HG03066 (cell line): ENCODE measurements at regions not wholly inside any gene's neighbourhood (a gene's known extent, or its start where the extent isn't known, plus 50 kb on each side); places are given as distances from the start of the nearest gene placed in this dataset.
"Not testable (repeated sequence)": the region's sequence is repeated elsewhere in the genome, so short reads cannot be mapped to it uniquely, and the experiment has no call there.

Experiments used
- ATAC-seq: cut with Tn5 transposase; IDR thresholded peaks from one replicate; pipeline ENCODE4 v1.9.1; 2021; ENCODE audit warnings: low read depth; ENCODE audit not compliant: unreplicated experiment

DNA sequence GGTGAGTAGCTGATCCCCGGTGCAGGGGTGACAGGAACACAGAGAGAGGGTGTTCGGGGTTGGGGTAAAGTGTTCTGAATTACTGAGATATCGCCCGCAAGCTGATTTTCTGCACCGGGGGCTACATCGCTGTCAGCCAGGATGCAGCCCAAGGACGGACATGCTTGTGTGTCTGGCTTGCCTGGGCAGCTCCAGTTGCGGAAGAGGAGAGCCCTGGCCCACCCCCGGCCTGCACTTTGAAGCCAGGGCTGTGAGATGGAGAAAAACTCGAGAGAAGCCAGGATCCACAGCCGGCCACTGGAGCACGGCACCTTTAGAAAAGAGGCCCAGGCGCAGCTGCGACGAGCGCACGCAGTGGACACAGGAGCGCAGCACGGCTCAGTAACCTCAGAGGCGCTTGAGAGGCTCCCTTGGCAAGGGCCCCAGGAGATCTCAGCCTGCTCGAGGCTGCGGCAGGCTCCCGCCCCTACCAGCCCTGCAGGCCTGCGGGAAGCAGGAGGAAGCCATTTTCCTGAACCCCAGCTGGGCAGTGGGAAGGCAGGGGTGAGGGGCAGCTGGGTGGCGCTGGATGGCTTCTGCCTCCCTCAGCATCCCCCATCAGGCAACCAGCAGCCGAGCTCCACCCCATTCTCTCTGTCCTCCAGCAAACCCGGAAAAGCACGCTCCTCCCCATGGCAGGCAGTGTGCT lies 59.2 kb downstream of the C9orf50 start:
- ATAC-seq = no peak

DNA sequence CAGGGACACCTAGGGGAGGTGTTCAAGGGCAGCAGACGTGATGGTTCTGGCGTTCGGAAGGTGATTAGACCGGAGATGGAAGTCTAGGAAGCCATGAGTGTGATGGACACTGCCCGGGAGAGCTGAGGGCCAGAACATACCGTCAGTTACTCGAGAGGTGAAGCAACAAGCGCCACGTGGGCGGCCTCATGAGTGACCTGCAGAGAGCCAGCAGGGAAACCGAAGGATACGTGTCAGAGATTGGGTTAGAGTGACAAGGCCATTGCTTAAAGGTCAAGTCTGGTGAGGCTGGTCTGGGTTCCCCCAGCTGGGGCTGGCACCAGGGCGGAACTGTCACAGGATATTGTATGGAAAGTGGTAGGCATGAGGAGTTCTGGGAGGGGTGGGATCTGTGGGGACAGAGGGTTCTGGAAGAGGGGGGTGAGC lies 60.0 kb downstream of the C9orf50 start:
- no peak for ATAC-seq

DNA sequence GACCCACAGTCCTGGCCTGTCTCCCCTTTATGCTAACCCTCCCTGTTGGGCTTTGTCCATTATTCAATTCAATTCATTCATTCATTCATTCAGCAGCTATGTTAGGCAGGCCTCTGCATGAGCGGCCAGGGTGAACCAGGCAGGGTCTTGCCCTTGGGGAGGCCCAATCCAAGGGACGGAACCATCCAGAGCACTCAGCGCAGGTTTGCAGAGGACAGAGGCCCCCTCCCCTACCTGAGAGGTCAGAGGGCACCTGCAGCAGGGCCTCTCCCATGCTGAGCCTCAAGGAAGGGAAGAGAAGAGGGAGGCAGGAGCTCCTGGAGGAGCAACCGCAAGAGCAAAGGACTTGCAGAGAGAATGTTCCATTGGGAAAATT lies 61.4 kb downstream of the C9orf50 start:
- ATAC-seq = no peak

DNA sequence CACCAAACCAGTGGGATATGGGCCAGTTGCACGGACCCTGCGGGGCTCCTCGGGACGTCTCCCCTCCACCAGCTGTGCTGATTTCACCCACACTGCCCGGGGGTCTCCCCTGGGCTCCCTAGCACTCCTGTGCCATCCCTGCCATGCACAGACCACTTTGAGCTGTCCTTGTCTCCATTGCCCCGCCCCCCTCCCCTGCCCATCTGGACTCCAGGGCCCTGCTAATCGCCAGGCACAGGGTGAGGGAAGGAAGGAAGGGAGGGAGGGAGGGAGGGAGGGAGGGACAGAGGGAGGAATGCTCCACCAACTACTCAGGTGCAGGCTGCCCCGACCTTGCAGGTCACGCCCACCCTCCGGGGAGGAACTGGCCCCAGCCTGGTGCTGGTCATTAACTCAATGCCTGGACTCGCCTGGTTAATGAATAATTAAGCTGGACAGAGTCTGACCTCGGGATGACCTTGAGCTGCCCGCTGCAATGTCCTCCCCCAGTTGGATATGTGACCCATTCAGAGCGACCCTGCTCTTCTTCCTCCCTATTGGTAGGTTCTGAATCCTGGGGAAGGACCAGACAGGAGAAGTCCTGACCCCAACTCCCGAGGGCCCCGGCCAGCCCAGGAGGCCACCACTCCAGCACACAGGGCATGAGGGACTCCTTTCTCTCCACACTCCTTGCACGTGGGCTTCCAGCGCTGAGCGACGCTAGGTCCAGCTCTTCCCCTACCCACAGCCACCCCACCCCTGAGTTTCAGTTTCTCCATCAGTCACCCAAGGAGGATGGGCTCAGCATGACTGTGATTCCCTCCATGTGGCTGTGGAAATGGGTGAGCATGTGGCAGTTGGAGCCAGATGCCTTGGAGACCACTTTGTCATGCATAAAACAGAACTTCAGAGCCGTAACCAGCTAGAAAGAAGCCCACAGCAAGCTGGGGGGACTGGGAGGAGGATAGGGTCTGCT lies 62.1 kb downstream of the C9orf50 start:
- ATAC-seq = no peak

DNA sequence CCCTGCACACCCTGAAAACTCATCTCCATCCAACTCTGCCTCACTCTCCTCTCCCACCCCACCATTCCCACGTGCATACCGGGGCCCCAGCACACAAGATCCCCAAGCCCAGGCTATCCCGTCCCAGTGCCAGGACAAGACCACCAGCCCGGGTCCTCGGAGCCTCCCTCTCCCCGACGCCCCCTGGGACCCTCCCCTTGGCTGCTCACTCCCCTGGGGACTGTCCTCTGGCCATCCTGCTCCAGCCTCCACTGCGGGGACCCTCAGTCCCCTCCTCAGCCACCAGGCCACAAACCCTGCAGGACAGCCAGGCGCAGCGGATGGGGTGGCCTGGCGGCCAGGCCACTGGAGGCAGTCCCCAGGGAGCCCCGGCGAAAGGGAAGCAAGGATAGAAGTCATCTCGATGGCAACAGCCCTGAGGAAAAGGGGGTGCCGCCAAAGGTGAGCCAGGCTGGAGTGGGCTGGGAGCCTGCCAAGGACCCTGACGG lies 62.8 kb downstream of the C9orf50 start:
- ATAC-seq = no peak

DNA sequence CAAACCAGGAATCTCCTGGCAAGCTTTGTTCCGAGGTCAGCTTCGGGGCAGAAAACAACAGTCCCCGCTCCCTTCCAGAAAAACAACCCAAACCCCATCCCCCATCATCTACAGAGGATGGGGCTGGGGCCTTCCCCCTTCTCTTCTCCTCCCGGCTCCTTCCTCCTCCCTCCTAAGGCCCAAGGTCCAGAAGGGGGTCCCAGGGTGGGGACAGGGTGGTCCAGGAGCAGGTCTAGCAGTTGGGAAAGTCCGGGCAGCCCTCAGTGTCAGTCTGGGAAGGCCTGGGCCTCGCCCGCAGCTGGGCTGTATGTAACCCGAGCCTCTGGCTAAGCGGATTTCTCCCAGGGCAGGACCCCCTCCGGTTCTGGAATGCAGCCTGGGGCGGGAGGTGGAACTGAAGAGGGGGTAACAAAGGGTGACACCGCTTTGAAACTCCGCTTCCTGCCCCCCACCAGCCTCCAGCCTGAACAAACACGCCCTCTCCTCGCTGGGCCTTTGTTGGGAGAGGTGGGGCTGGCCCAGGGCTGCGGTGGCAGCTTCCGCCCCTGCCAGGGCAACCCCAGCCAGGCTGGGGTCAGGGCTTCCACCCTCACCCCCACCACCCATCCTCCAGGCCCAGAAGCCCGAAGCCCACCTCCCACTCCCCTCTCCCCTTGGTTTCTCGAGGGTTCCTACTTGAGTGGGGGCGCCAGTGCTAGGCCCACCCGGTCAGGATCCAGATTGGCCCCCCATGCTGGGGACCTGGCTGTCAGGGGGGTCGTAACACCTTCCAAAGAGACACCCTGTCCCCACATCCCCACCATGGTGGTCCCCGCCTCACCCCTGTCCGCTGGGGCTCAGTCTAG lies 63.5 kb downstream of the C9orf50 start:
- ATAC-seq = no peak

DNA sequence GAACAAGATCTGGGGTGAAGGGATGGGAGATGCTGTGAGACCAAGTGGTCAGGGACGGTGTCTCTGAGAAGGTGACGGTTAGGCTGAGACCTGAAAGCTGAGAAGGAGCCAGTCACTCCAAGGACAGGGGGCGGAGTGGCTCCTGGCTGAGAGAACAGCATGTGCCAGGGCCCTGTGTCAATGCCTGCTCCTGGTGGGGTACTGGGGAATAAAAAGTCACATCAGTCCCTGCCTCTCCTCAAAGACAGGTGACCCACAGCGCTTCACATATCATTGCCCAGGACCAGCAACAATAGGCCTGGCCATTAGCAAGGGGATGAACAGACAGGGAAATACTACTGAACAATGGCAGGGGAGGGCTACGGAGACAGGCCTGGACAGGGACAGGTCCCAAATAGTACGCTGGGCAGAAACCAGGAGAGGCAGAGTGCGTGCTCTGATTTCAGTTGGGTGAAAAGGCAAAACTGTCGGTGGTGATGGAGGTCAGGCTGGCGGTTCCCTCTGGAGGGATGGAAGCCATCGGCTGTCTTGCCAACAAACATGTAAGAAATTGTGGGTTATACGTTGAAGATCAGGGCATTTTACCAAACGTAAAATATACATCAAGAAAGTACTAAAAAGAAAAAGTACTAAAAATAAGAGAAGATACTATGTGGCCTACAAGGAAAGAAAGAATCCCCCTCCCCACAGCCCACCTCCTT lies 64.3 kb downstream of the C9orf50 start:
- no peak for ATAC-seq

DNA sequence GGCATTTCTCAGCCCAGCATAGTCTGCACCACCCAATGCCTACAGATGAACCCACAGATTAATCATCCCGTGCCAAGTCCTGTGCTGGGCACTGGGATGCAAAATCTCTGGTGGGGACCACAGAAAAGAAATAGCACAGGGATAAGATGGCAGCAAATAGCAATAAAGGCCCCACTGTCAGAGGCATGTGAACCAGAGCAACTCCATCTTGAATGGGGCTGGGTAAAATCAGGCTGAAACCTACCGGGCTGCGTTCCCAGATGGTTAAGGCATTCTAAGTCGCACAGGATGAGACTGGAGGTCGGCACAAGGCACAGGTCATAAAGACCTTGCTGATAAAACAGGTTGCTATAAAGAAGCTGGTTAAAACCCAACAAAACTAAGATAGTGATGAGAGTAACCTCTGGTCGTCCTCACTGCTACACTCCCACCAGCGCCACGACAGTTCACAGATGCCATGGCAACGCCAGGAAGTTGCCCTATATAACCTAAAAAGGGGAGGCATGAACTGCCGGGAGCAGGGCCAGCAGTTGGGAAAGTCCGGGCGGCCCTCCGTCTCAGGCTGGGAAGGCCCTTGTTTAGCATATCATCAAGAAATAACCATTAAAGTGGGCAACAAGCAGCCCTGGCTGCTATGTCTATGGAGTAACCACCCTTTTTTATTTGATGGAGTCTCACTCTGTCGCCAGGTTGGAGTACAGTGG lies 65.2 kb downstream of the C9orf50 start:
- no peak for ATAC-seq

DNA sequence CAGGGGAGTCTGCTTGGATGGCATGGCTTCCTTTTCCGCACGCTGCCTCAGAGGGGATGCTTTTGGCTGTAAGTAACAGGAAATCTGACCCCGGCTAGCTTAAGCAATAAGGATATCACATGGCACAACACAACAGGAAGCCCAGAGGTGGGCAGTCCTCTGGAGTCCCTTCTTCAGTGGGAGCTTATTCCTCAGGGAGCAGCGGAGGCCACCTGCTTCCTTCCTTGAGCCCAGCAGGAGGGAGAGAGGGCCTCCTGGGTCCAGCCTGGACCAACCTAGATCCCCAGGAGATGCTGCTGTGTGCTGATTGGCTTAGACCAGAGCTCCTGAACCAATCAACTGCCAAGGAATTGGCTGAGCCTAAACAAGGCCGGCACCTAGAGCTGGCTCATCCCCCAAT lies 66.3 kb downstream of the C9orf50 start:
- no peak for ATAC-seq

DNA sequence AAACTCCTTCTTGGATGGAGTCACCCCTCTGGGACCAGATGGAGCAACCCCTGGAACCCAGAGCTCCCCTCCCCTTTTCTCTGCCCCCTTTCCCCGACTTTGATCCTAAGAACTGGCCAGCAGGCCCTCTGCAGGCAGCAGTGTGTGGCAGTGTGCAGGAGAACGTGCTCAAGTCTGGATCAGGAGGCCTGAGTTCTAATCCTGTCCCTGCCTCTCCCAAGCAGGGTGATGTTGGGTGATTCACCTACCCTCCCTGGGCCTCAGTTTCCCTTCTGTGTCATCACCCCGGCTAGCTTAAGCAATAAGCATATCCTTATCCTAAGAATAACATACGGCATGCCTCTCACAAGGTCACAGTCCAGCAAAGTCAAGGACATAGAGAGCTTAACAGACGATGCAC lies 67.6 kb downstream of the C9orf50 start:
- no peak for ATAC-seq

DNA sequence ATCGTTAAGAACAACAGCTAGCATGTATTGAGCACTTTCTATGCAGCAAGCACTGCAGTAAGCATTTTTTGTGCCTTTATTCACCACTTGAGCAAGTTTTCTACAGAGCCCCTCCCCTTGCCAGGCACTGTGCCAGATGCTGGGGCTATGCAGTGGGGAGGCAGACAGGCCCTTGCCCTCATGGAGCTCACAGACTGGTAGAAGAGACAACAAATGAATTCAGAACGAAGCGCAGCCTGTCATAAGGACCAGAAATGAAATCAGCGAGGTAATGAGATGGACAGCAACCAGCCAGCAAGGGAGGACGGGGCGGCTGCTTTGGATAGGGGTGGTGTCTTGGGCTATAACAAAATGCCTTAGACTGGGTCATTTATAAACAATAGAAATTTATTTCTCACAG lies 68.8 kb downstream of the C9orf50 start:
- no peak for ATAC-seq

DNA sequence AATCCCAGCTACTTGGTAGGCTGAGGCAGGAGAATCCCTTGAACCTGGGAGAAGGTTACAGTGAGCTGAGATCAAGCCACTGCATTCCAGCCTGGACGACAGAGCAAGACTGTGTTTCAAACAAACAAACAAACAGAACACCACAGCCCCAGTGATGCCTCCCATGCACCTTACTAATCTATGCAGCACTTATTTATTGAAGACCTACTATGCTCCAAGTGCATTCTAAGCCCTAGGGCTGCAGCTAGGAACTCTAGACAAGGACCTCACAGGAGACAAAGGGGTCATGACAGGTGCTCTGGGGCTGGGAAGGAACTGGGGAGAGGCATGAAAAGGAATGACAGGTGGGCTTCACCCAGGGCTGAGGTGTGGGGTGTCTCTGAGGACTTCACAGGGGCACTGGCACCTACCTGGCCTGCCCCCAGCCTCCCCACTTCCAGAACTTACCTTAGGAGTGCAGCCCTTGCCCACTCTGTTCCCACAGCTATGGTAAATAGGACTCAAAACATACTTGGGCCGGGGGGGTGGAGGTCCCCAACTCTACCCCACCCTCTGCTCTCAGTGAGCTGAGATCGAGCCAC lies 69.4 kb downstream of the C9orf50 start:
- no peak for ATAC-seq

DNA sequence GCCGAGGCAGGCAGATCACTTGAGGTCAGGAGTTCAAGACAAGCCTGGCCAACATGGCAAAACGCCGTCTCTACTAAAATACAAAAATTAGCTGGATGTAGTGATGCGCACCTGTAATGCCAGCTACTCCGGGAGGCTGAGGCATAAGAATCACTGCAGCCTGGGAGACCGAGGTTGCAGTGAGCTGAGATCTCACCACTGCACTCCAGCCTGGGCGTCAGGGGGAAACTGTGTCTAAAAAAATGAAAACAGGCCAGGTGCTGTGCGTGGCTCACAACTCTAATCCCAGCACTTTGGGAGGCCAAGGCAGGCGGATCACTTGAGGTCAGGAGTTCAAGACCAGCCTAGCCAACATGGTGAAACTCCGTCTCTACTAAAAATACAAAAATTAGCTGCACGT lies 69.9 kb downstream of the C9orf50 start:
- ATAC-seq = not testable (repeated sequence)

DNA sequence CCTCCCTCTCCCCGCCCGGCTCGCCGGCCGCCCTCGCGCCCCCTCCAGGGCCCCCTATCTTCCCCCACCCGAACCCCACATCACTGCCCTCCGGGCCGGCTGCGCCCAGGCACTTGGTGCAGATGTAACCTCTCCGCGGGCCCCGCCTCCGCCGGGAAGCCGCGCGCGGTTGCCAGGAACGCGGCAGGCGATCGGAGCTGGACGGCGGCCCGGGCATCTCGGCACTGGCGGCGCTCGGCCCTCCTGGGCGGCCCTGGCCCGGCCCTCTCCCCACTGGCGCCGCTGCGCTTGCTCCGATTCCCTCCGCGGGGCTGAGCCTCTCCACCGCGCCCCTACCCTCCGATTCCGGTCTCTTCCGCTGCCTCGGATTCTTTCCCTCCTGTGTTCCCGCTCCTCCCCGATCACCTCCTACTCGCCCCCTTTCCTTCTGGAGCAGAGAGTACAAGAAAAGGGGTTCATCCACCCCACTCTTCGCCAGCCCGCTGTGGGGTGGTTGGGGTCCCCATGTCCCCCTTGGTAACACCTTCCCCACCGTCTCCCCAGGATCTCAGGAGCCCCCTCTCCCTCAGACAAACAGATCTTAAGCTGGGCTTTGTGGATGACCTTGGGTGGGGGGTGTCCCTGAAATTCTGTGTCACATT lies 70.6 kb downstream of the C9orf50 start:
- ATAC-seq = no peak

DNA sequence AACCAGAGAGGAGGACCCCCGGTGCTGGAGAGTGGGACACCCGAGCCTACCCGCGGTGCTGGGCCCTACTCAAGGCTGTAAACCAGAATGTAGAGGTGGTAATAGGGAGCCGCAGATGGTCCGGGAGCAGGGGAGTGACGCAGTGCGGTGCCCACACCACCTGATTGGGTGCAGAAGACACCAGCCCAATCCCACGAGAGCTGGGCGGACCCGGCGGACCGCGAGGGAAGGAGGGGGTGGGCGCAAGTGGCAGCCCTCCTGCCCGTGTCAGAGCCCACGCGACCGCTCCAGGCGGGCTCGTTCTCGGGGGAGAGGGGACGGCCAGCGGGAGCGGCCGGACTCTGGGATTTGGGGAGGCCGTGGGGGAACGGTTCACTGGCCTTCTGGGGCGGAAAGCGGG lies 71.2 kb downstream of the C9orf50 start:
- no peak for ATAC-seq

DNA sequence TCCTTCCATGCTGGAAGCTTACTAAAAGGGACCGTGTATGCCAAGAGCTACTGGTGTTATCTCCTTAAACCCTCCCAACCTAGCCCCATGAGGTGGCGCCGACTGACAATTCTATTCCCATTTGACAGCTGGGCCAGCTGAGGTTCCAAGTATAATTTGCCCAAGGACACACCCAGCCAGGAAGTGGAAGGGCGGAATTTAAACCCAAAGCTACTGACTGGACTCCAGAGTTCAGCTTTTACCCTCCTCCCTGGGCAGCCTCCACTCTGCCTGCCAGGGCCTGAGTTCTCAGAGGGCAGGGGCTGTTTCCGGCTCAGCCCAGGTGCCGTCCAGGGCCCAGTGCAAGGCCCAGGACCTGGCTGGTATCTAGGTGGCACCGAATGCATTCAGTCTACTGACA lies 71.8 kb downstream of the C9orf50 start:
- no peak for ATAC-seq

DNA sequence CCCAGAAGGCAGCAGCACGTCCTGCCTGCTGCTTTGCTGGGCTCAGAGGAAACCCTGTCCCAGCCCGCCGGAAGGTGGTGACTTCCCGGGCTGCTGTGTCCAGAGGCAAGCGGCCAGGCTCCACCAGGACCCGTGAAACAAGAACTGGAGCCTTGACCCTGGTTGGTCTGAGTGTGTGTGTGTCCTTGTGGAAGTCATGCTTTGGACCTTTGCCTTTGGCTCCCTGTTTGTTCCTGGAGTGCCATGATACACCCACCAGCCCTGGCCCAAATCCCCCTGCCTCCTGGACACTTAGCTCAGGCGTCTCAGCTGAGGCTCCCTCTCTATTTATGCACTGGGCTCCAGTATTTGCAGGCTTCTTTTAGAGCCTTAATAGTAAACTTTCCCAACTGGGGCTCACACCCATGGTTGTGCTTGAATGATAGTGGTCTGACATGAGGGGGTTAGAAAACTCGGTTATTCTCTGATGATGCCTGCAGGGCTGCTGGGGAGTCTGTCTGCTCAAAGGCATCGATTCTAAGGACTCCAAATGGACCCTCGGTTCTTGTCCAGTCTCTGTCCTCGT lies 72.2 kb downstream of the C9orf50 start:
- ATAC-seq = no peak

DNA sequence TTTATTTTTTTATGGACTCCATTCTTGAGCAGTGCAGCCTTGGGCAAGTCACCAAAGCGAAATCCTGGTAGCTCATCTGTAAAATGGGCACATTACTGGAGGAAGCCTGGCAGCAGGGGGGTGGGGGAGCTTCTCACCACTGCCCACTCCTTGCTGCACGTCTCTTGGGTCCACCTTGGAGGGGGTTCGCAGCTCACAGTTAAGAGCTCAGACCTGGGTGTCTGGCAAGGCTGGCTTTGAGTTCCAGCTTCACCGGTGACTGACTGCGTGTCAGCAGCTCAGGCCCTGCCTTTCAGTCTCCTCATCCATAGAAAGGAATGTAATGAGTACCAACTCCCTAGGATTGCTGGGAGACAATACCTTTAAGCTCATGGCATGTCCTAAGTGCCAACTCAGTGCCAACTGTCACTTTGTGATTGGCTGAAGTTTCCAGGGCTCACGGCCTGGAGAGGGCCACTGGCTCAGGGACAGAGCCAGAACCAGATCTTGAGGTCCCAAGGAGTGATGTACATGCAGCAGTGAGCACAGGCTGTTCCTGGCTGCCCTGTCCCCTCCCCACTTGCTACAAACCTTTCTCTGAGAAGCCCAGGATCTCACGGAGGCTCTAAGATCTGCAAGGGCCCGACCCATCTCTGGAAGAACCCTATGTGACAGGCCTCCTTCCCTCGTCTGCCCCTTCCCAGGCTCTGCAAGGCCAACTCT lies 72.9 kb downstream of the C9orf50 start:
- no peak for ATAC-seq
